PFSK-1 (cell line): ENCODE measurements at regions not wholly inside any gene's neighbourhood (a gene's known extent, or its start where the extent isn't known, plus 50 kb on each side); places are given as distances from the start of the nearest gene placed in this dataset.
A peak's percentile ranks its signal among the peaks of the same experiment; 100 is the strongest.

Source experiments
- FOXP2 ChIP-seq: optimal IDR thresholded peaks from 2 replicates; pipeline ENCODE3; 2011; ENCODE audit warnings: borderline replicate concordance, control low read depth, inconsistent platforms; ENCODE audit not compliant: insufficient read depth; ENCODE audit errors: extremely low read length, extremely low read depth
- POLR2AphosphoS5 ChIP-seq: IDR thresholded peaks from 2 replicates; pipeline ENCODE4 v1.6.1; 2012; ENCODE audit warnings: low read depth, mild to moderate bottlenecking, control low read depth, low read length, moderate library complexity
- REST ChIP-seq, 2 experiments: IDR thresholded peaks; 2 replicates each; pipeline versions ENCODE4 v1.6.1 to v1.8.0; 2011 to 2012; ENCODE audit warnings: low read depth in 2 of 2, low read length in 2 of 2, control low read depth in 1 of 2, inconsistent platforms in 1 of 2, mild to moderate bottlenecking in 1 of 2, moderate library complexity in 1 of 2; ENCODE audit not compliant: insufficient read depth in 1 of 2
- SIN3A ChIP-seq: IDR thresholded peaks from 2 replicates; pipeline ENCODE4 v1.6.1; 2012; ENCODE audit warnings: mild to moderate bottlenecking, low read length, moderate library complexity, borderline replicate concordance; ENCODE audit not compliant: insufficient read depth
- TAF1 ChIP-seq: IDR thresholded peaks from 2 replicates; pipeline ENCODE4 v1.6.1; 2012; ENCODE audit warnings: low read length, control low read depth, borderline replicate concordance; ENCODE audit not compliant: insufficient read depth

GRCh38 chr2:12389344-12390045 is 327.2 kb upstream of the TRIB2 start:
- TF ChIP-seq SIN3A (no peak), TAF1 (no peak), FOXP2 (no peak), REST (IDR thresholded peaks at IDR 0.05; ENCODE audit: insufficient read depth in 1 of 2, low read depth in 2 of 2, low read length in 2 of 2) (no peak), POLR2AphosphoS5 (no peak)

- TF ChIP-seq FOXP2: no peak
- no peak for TF ChIP-seq POLR2AphosphoS5
- no peak for TF ChIP-seq REST (IDR thresholded peaks at IDR 0.05; ENCODE audit: insufficient read depth in 1 of 2, low read depth in 2 of 2, low read length in 2 of 2)
- TF ChIP-seq TAF1: no peak
- TF ChIP-seq SIN3A: no peak
These were observed 325.6 kb upstream of the TRIB2 start for GRCh38 chr2:12391116-12391515.

GRCh38 chr2:12396699-12397098 is 320.0 kb upstream of the TRIB2 start:
- TF ChIP-seq FOXP2: no peak
- TF ChIP-seq SIN3A: no peak
- TF ChIP-seq POLR2AphosphoS5: no peak
- no peak for TF ChIP-seq REST (IDR thresholded peaks at IDR 0.05; ENCODE audit: insufficient read depth in 1 of 2, low read depth in 2 of 2, low read length in 2 of 2)
- no peak for TF ChIP-seq TAF1

- TF ChIP-seq REST (IDR thresholded peaks at IDR 0.05; ENCODE audit: insufficient read depth in 1 of 2, low read depth in 2 of 2, low read length in 2 of 2) (no peak), SIN3A (no peak), TAF1 (no peak), FOXP2 (peak; percentile 26)
These were observed 318.9 kb upstream of the TRIB2 start for GRCh38 chr2:12397854-12398253.

- no peak for TF ChIP-seq FOXP2
- TF ChIP-seq POLR2AphosphoS5: no peak
- TF ChIP-seq SIN3A: no peak
- no peak for TF ChIP-seq TAF1
- no peak for TF ChIP-seq REST (IDR thresholded peaks at IDR 0.05; ENCODE audit: insufficient read depth in 1 of 2, low read depth in 2 of 2, low read length in 2 of 2)
These were observed 317.5 kb upstream of the TRIB2 start for GRCh38 chr2:12399240-12399639.
